ENCODE measurements at regions not wholly inside any gene's neighbourhood (a gene's known extent, or its start where the extent isn't known, plus 50 kb on each side); places are given as distances from the start of the nearest gene placed in this dataset.

DNA sequence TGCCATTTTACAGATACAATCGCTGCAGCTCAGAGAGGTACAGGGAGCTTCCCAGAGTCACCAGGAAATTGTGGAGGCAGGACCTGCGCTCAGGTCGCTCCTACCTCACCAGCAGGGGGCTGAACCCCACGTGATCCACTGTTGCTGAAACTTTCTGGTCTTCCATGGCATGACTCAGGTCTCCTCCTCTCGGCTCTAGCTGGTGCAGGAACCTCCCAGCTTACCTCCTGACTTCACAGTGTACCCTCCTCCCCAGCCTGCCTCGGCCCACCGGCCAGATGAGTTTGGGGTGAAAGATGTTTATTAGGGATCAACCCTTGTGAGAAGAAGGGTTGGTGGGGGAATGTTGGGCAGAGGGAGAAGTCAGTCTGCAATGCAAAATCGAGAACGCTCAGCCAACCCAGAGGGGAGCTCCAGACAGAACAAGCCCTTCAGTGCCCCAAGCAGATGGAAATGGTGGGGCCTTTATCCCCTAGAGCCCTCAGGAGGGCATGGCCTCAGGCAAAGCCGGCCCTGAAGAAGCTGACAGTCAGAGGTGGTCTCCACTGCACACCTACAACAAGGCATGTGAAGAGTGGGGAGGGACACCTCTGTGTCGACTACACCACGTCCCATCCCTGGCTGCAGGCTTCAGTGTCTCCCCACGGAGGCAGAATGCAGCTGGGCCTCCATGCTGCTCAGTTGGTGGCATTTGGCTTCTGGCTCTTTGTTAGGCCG lies 118.6 kb upstream of the PRR20G start:
- no peak overlapping the region for H3K18ac ChIP-seq (ENCODE audit: low read depth in 1 of 2, low read length in 2 of 2)
- no peak overlapping the region for H2AFZ ChIP-seq (ENCODE audit: low read depth, low read length)
- 64% methylated on average over 13 of the region's 14 CpGs for WGBS
- H3K27ac ChIP-seq (ENCODE audit: low read length, poor library complexity, severe bottlenecking): no peak overlapping the region
- H3K36me3 ChIP-seq (ENCODE audit: control insufficient read depth in 1 of 2, insufficient read depth in 2 of 2, low read depth in 1 of 2, low read length in 2 of 2): no peaks in the 10 kb centered on the region
- H3K4me2 ChIP-seq (ENCODE audit: low read length, poor library complexity, severe bottlenecking): no peak overlapping the region
- no peak overlapping the region for H2BK15ac ChIP-seq (ENCODE audit: low read depth, poor library complexity, severe bottlenecking)
- H4K91ac ChIP-seq (ENCODE audit: low read length): no peak overlapping the region
- no peaks in the 10 kb centered on the region for H3K4me1 ChIP-seq (ENCODE audit: control insufficient read depth, insufficient read depth, low read depth, low read length)
- no peaks in the 10 kb centered on the region for H3K9me3 ChIP-seq (ENCODE audit: control insufficient read depth, low read length)
- no peak overlapping the region for H3K4ac ChIP-seq (ENCODE audit: low read depth in 1 of 2, low read length in 2 of 2)
- no peak overlapping the region for H3K23ac ChIP-seq (ENCODE audit: low read length in 2 of 2)
- no peak overlapping the region for H2AK5ac ChIP-seq (ENCODE audit: low read length, severe bottlenecking)
- DNase-seq: no peak
- H3K9ac ChIP-seq (ENCODE audit: low read length): no peak overlapping the region
- H2BK5ac ChIP-seq (ENCODE audit: low read depth, low read length, poor library complexity, severe bottlenecking): no peak overlapping the region
- H3K79me1 ChIP-seq (replicated peaks; ENCODE audit: low read length, poor library complexity, severe bottlenecking): no peaks in the 10 kb centered on the region
- H3K4me3 ChIP-seq (ENCODE audit: insufficient read depth in 1 of 2, low read depth in 1 of 2, low read length in 2 of 2): no peak overlapping the region
- H2BK12ac ChIP-seq (ENCODE audit: low read length in 2 of 2): no peak overlapping the region
- no peak overlapping the region for H2BK120ac ChIP-seq (ENCODE audit: low read depth, low read length)
- peaks cover 16 to 50% of the 10 kb centered on the region in 2 experiments for H3K27me3 ChIP-seq (ENCODE audit: control insufficient read depth in 1 of 2, insufficient read depth in 1 of 2, low read length in 2 of 2)
- no peak overlapping the region for H4K8ac ChIP-seq (ENCODE audit: low read length)
- no peak overlapping the region for H3K14ac ChIP-seq (ENCODE audit: low read length in 2 of 2)

DNA sequence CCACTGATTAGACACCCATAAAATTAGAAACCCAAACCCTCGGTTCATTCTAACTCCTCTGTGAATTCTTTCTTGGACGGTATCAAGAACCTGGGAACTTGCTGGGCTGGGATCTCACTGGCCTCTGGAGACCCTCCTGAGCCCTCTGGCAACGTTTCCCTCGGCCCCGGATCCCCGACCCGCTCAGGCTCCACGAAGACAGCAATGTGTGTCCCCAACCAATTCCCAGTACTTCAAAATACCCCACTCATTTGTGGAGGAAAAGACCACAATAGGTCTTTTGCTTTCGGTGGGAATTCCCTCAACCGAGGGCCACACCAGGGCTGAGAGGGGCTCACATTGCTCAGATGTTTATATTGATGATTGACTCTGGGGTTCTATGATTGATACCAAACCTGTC lies 117.9 kb upstream of the PRR20G start:
- Histone ChIP-seq H4K91ac (ENCODE audit: low read length) (no peak overlapping the region), H3K4me2 (ENCODE audit: low read length, poor library complexity, severe bottlenecking) (no peak overlapping the region), H2AK5ac (ENCODE audit: low read length, severe bottlenecking) (no peak overlapping the region), H2AFZ (ENCODE audit: low read depth, low read length) (no peak overlapping the region), H3K36me3 (ENCODE audit: control insufficient read depth in 1 of 2, insufficient read depth in 2 of 2, low read depth in 1 of 2, low read length in 2 of 2) (no peaks in the 10 kb centered on the region), H2BK15ac (ENCODE audit: low read depth, poor library complexity, severe bottlenecking) (no peak overlapping the region), H3K9me3 (ENCODE audit: control insufficient read depth, low read length) (no peaks in the 10 kb centered on the region), H3K79me1 (replicated peaks; ENCODE audit: low read length, poor library complexity, severe bottlenecking) (no peaks in the 10 kb centered on the region), H2BK120ac (ENCODE audit: low read depth, low read length) (no peak overlapping the region), H3K4me3 (ENCODE audit: insufficient read depth in 1 of 2, low read depth in 1 of 2, low read length in 2 of 2) (no peak overlapping the region), H3K14ac (ENCODE audit: low read length in 2 of 2) (no peak overlapping the region), H3K27me3 (ENCODE audit: control insufficient read depth in 1 of 2, insufficient read depth in 1 of 2, low read length in 2 of 2) (peaks cover 16 to 43% of the 10 kb centered on the region in 2 experiments), H4K8ac (ENCODE audit: low read length) (no peak overlapping the region), H2BK5ac (ENCODE audit: low read depth, low read length, poor library complexity, severe bottlenecking) (no peak overlapping the region), H2BK12ac (ENCODE audit: low read length in 2 of 2) (no peak overlapping the region), H3K27ac (ENCODE audit: low read length, poor library complexity, severe bottlenecking) (no peak overlapping the region), H3K4ac (ENCODE audit: low read depth in 1 of 2, low read length in 2 of 2) (no peak overlapping the region), H3K18ac (ENCODE audit: low read depth in 1 of 2, low read length in 2 of 2) (no peak overlapping the region), H3K23ac (ENCODE audit: low read length in 2 of 2) (no peak overlapping the region), H3K9ac (ENCODE audit: low read length) (no peak overlapping the region), H3K4me1 (ENCODE audit: control insufficient read depth, insufficient read depth, low read depth, low read length) (no peaks in the 10 kb centered on the region)
- DNase-seq: no peak
- WGBS: 75% methylated on average over 8 of the region's 10 CpGs

DNA sequence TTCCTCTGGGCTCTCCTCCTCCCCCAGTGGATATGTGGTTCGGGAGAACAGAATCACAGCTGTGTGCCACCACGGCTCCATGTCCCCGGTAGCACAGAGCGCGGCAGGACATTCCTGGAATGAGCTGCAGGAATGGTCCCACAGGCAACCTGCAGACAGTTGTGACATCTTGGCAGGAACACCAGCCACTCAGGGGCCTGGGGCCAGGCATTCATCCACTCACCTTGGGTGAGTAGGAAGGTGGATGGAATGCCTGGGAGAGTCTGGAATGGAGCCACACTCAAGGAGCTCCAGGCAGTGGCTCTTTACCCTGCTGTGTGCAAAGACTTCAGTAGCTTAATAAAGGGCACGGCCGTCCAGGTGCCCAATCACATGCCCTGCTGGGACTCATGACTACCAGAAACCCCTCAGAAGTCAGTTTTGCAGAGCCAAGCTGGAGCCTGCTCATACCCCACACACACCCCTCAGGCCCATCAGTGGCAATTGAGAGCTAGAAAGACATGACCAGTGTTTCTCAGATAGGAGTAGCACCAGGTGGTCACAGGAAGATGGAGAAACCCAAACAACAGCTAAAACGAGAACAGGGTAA lies 117.3 kb upstream of the PRR20G start:
- no peak for DNase-seq
- Histone ChIP-seq H3K18ac (ENCODE audit: low read depth in 1 of 2, low read length in 2 of 2) (no peak overlapping the region), H4K91ac (ENCODE audit: low read length) (no peak overlapping the region), H3K4me2 (ENCODE audit: low read length, poor library complexity, severe bottlenecking) (no peak overlapping the region), H2AFZ (ENCODE audit: low read depth, low read length) (no peak overlapping the region), H3K9me3 (ENCODE audit: control insufficient read depth, low read length) (no peaks in the 10 kb centered on the region), H3K27me3 (ENCODE audit: control insufficient read depth in 1 of 2, insufficient read depth in 1 of 2, low read length in 2 of 2) (peaks cover 16 to 36% of the 10 kb centered on the region in 2 experiments), H2BK5ac (ENCODE audit: low read depth, low read length, poor library complexity, severe bottlenecking) (no peak overlapping the region), H2BK120ac (ENCODE audit: low read depth, low read length) (no peak overlapping the region), H3K4me1 (ENCODE audit: control insufficient read depth, insufficient read depth, low read depth, low read length) (no peaks in the 10 kb centered on the region), H3K9ac (ENCODE audit: low read length) (no peak overlapping the region), H4K8ac (ENCODE audit: low read length) (no peak overlapping the region), H2BK12ac (ENCODE audit: low read length in 2 of 2) (no peak overlapping the region), H3K27ac (ENCODE audit: low read length, poor library complexity, severe bottlenecking) (no peak overlapping the region), H2AK5ac (ENCODE audit: low read length, severe bottlenecking) (no peak overlapping the region), H3K23ac (ENCODE audit: low read length in 2 of 2) (no peak overlapping the region), H3K4me3 (ENCODE audit: insufficient read depth in 1 of 2, low read depth in 1 of 2, low read length in 2 of 2) (no peak overlapping the region), H3K36me3 (ENCODE audit: control insufficient read depth in 1 of 2, insufficient read depth in 2 of 2, low read depth in 1 of 2, low read length in 2 of 2) (no peaks in the 10 kb centered on the region), H3K14ac (ENCODE audit: low read length in 2 of 2) (no peak overlapping the region), H3K79me1 (replicated peaks; ENCODE audit: low read length, poor library complexity, severe bottlenecking) (no peaks in the 10 kb centered on the region), H2BK15ac (ENCODE audit: low read depth, poor library complexity, severe bottlenecking) (no peak overlapping the region), H3K4ac (ENCODE audit: low read depth in 1 of 2, low read length in 2 of 2) (no peak overlapping the region)
- WGBS: 84% methylated on average over 8 of the region's 8 CpGs

DNA sequence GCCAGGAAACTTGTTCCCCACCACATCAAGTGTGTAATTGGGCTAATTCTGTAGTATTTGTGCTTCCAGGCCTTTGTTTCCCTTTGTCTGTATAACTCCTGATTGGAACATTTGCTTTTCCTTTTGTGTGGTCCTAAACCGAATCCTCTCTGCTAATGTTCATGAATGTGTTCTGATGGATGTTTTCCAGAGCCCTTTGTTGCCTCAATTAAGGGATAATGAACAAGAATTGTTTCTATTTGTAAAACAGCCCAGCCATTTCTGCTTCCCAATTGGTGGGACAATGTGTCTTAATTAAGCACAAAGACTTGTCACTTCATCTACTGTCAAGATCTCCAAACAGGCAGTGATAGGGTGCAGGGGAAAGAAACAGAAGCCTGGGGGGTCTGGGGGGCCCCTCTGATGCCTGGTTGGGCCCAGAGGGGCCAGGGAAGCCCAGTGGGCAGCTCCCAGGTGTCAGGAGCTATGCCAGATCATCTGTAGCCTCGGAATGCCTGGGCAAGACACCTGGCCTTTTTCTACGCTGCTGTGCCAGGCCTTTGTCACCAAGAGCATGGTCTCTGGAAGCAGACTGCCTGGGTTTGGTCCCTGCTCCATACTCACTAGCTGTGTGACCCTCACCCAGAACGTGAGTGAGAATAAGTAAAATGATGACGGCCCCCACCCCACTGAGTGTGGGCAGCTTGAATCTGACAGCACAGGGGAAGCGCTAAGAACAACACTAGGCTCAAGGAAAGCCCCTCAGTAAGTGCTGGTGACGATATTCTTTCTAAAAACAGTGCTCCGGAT lies 116.6 kb upstream of the PRR20G start:
- no peak overlapping the region for H3K18ac ChIP-seq (ENCODE audit: low read depth in 1 of 2, low read length in 2 of 2)
- no peak overlapping the region for H3K4me3 ChIP-seq (ENCODE audit: insufficient read depth in 1 of 2, low read depth in 1 of 2, low read length in 2 of 2)
- H2AK5ac ChIP-seq (ENCODE audit: low read length, severe bottlenecking): no peak overlapping the region
- no peaks in the 10 kb centered on the region for H3K9me3 ChIP-seq (ENCODE audit: control insufficient read depth, low read length)
- no peak overlapping the region for H2BK120ac ChIP-seq (ENCODE audit: low read depth, low read length)
- no peak overlapping the region for H3K14ac ChIP-seq (ENCODE audit: low read length in 2 of 2)
- H3K36me3 ChIP-seq (ENCODE audit: control insufficient read depth in 1 of 2, insufficient read depth in 2 of 2, low read depth in 1 of 2, low read length in 2 of 2): no peaks in the 10 kb centered on the region
- peaks cover 12 to 31% of the 10 kb centered on the region in 2 experiments for H3K27me3 ChIP-seq (ENCODE audit: control insufficient read depth in 1 of 2, insufficient read depth in 1 of 2, low read length in 2 of 2)
- no peak overlapping the region for H3K27ac ChIP-seq (ENCODE audit: low read length, poor library complexity, severe bottlenecking)
- no peak overlapping the region for H2BK5ac ChIP-seq (ENCODE audit: low read depth, low read length, poor library complexity, severe bottlenecking)
- H3K23ac ChIP-seq (ENCODE audit: low read length in 2 of 2): no peak overlapping the region
- no peaks in the 10 kb centered on the region for H3K4me1 ChIP-seq (ENCODE audit: control insufficient read depth, insufficient read depth, low read depth, low read length)
- H3K4ac ChIP-seq (ENCODE audit: low read depth in 1 of 2, low read length in 2 of 2): no peak overlapping the region
- WGBS: 67% methylated on average over 8 of the region's 8 CpGs
- H2BK12ac ChIP-seq (ENCODE audit: low read length in 2 of 2): no peak overlapping the region
- no peaks in the 10 kb centered on the region for H3K79me1 ChIP-seq (replicated peaks; ENCODE audit: low read length, poor library complexity, severe bottlenecking)
- no peak overlapping the region for H4K8ac ChIP-seq (ENCODE audit: low read length)
- H2BK15ac ChIP-seq (ENCODE audit: low read depth, poor library complexity, severe bottlenecking): no peak overlapping the region
- no peak overlapping the region for H3K4me2 ChIP-seq (ENCODE audit: low read length, poor library complexity, severe bottlenecking)
- DNase-seq: no peak
- H3K9ac ChIP-seq (ENCODE audit: low read length): no peak overlapping the region
- H2AFZ ChIP-seq (ENCODE audit: low read depth, low read length): no peak overlapping the region
- no peak overlapping the region for H4K91ac ChIP-seq (ENCODE audit: low read length)
